H1 (cell line): ENCODE measurements at regions not wholly inside any gene's neighbourhood (a gene's known extent, or its start where the extent isn't known, plus 50 kb on each side); places are given as distances from the start of the nearest gene placed in this dataset.
A peak's percentile ranks its signal among the peaks of the same experiment; 100 is the strongest.
"Not testable (repeated sequence)": the region's sequence is repeated elsewhere in the genome, so short reads cannot be mapped to it uniquely, and the experiment has no call there.

ENCODE experiments used
- CTCF ChIA-PET: fragments of 300-600 bp; sonication (Branson Sonifier 250); formaldehyde crosslinking; loops from one replicate; lab custom pipeline; 2021; ENCODE audit not compliant: partially characterized antibody; lab: Charles Lee
- POLR2A ChIA-PET: fragments of 300-600 bp; sonication (Branson Sonifier 250); formaldehyde crosslinking; loops from one replicate; lab custom pipeline; 2021; ENCODE audit warnings: inconsistent platforms; ENCODE audit not compliant: partially characterized antibody; lab: Charles Lee
- DNase-seq, 2 experiments: peaks; one replicate each; pipeline versions ENCODE4 v3.0.0 to v3.0.0-alpha.2; 2010 to 2022; ENCODE audit warnings: low spot score in 2 of 2, low read depth in 1 of 2, mixed read lengths in 1 of 2
- FAIRE-seq: peaks from 2 replicates; lab custom pipeline; 2011; peaks lifted over from hg19 to GRCh38; lab: Jason Lieb, UNC
- H2AFZ ChIP-seq: 2 replicates; pipeline ENCODE4 v1.8.1; 2012; ENCODE audit warnings: low read length, inconsistent platforms
- H2AK5ac ChIP-seq: 2 replicates; pipeline ENCODE4 v1.6.1; 2013; ENCODE audit warnings: low read depth, low read length
- H2BK120ac ChIP-seq: replicated peaks from 2 replicates; pipeline ENCODE3; 2013; ENCODE audit warnings: low read depth, low read length, inconsistent platforms
- H2BK12ac ChIP-seq: 2 replicates; pipeline ENCODE4 v1.6.1; 2013; ENCODE audit warnings: low read depth, low read length
- H2BK15ac ChIP-seq: 2 replicates; pipeline ENCODE4 v1.6.1; 2013; ENCODE audit warnings: low read length
- H2BK20ac ChIP-seq: 2 replicates; pipeline ENCODE4 v1.6.1; 2013; ENCODE audit warnings: low read length
- H2BK5ac ChIP-seq: 2 replicates; pipeline ENCODE4 v1.6.1; 2013; ENCODE audit warnings: low read depth, low read length
- H3K14ac ChIP-seq: 2 replicates; pipeline ENCODE4 v1.6.1; 2013; ENCODE audit warnings: inconsistent platforms; ENCODE audit not compliant: insufficient read length
- H3K18ac ChIP-seq: 2 replicates; pipeline ENCODE4 v1.6.1; 2013; ENCODE audit warnings: low read length; ENCODE audit errors: extremely low read depth
- H3K23ac ChIP-seq: 2 replicates; pipeline ENCODE4 v1.6.1; 2013; ENCODE audit warnings: inconsistent platforms; ENCODE audit not compliant: insufficient read length
- H3K23me2 ChIP-seq: 2 replicates; pipeline ENCODE4 v1.6.1; 2013; ENCODE audit warnings: low read depth, low read length
- H3K27ac ChIP-seq: 2 replicates; pipeline ENCODE4 v1.6.1; 2011; ENCODE audit warnings: low read depth, low read length, inconsistent platforms
- H3K27me3 ChIP-seq, 4 experiments: replicated peaks in 1 of 4; 1 replicate in 1 of 4; 2 replicates in 3 of 4; pipeline versions ENCODE4 v1.6.1 to v1.8.1; 2011 to 2013; ENCODE audit warnings: low read length in 3 of 4, mild to moderate bottlenecking in 3 of 4, inconsistent platforms in 2 of 4, mixed read lengths in 2 of 4, moderate library complexity in 1 of 4; ENCODE audit not compliant: control insufficient read depth in 3 of 4, insufficient read depth in 3 of 4; ENCODE audit errors: extremely low read depth in 1 of 4
- H3K36me3 ChIP-seq, 4 experiments: 2 replicates each; pipeline versions ENCODE4 v1.6.1 to v1.8.1; 2011 to 2013; ENCODE audit warnings: mild to moderate bottlenecking in 4 of 4, low read length in 3 of 4, moderate library complexity in 2 of 4, control low read depth in 1 of 4, inconsistent platforms in 1 of 4; ENCODE audit not compliant: insufficient read depth in 4 of 4, control insufficient read depth in 2 of 4
- H3K4ac ChIP-seq: replicated peaks from 2 replicates; pipeline ENCODE3; 2013; ENCODE audit warnings: low read length, low read depth, mixed read lengths, inconsistent platforms; ENCODE audit not compliant: insufficient read length
- H3K4me1 ChIP-seq, 4 experiments: replicated peaks in 1 of 4; 1 replicate in 1 of 4; 2 replicates in 3 of 4; pipeline versions ENCODE4 v1.6.1 to v1.8.1; 2011 to 2013; ENCODE audit warnings: low read length in 3 of 4, inconsistent platforms in 2 of 4, mixed read lengths in 1 of 4; ENCODE audit not compliant: insufficient read depth in 4 of 4, control insufficient read depth in 3 of 4
- H3K4me2 ChIP-seq, 2 experiments: 2 replicates each; pipeline versions ENCODE4 v1.6.1 to v1.8.1; 2011 to 2013; ENCODE audit warnings: low read depth in 2 of 2, low read length in 2 of 2, control low read depth in 1 of 2, inconsistent platforms in 1 of 2, mild to moderate bottlenecking in 1 of 2; ENCODE audit not compliant: insufficient read depth in 1 of 2
- H3K4me3 ChIP-seq, 4 experiments: fragments of 200-600, 300-600 bp in 1 of 4; sonication (generic), shearing (Covaris generic), sonication (Bioruptor Twin) in 1 of 4; 2 replicates each; pipeline versions ENCODE4 v1.5.1 to v1.8.1; 2011 to 2016; ENCODE audit warnings: low read length in 4 of 4, low read depth in 3 of 4, control low read depth in 2 of 4, inconsistent platforms in 2 of 4, mild to moderate bottlenecking in 2 of 4, mixed read lengths in 1 of 4, moderate library complexity in 1 of 4; ENCODE audit not compliant: insufficient read depth in 2 of 4; ENCODE audit errors: extremely low read depth in 1 of 4
- H3K56ac ChIP-seq: replicated peaks from 2 replicates; pipeline ENCODE3; 2013; ENCODE audit warnings: low read depth, mild to moderate bottlenecking, mixed read lengths, low read length, inconsistent platforms; ENCODE audit not compliant: insufficient read length
- H3K79me1 ChIP-seq: 2 replicates; pipeline ENCODE4 v1.6.1; 2013; ENCODE audit warnings: low read depth, low read length, control low read depth
- H3K79me2 ChIP-seq, 2 experiments: 2 replicates each; pipeline versions ENCODE4 v1.6.1 to v1.8.1; 2012 to 2013; ENCODE audit warnings: low read length in 2 of 2, mild to moderate bottlenecking in 2 of 2, inconsistent platforms in 1 of 2; ENCODE audit not compliant: insufficient read depth in 2 of 2, control insufficient read depth in 1 of 2
- H3K9ac ChIP-seq, 4 experiments: replicated peaks in 1 of 4; 1 replicate in 1 of 4; 2 replicates in 3 of 4; pipeline versions ENCODE4 v1.6.1 to v1.8.1; 2011 to 2013; ENCODE audit warnings: low read depth in 3 of 4, low read length in 3 of 4, control low read depth in 2 of 4, mild to moderate bottlenecking in 2 of 4, moderate library complexity in 2 of 4, inconsistent platforms in 1 of 4; ENCODE audit errors: extremely low read depth in 1 of 4
- H3K9me3 ChIP-seq, 2 experiments: 2 replicates each; pipeline versions ENCODE4 v1.6.1 to v1.8.1; 2012 to 2013; ENCODE audit warnings: mild to moderate bottlenecking in 2 of 2, moderate library complexity in 2 of 2, control low read depth in 1 of 2, inconsistent platforms in 1 of 2, low read depth in 1 of 2, low read length in 1 of 2, mixed read lengths in 1 of 2; ENCODE audit not compliant: insufficient read depth in 2 of 2
- H4K20me1 ChIP-seq, 2 experiments: replicated peaks in 1 of 2; 2 replicates each; pipeline versions ENCODE3 to v1.8.1; 2011 to 2013; ENCODE audit warnings: inconsistent platforms in 2 of 2, low read length in 2 of 2, mild to moderate bottlenecking in 1 of 2; ENCODE audit not compliant: insufficient read depth in 2 of 2, control insufficient read depth in 1 of 2
- H4K5ac ChIP-seq: 2 replicates; pipeline ENCODE4 v1.6.1; 2013; ENCODE audit warnings: low read length, low read depth, mixed read lengths, inconsistent platforms; ENCODE audit not compliant: insufficient read length
- H4K8ac ChIP-seq: 2 replicates; pipeline ENCODE4 v1.8.0; 2013; ENCODE audit warnings: mild to moderate bottlenecking, moderate library complexity, low read length, inconsistent platforms; ENCODE audit not compliant: insufficient read depth; ENCODE audit errors: extremely low read depth
- H4K91ac ChIP-seq: replicated peaks from 2 replicates; pipeline ENCODE3; 2013; ENCODE audit warnings: low read length, mixed read lengths, inconsistent platforms; ENCODE audit not compliant: insufficient read length
- WGBS, 2 experiments: shearing (Covaris generic) in 1 of 2; methylation state at CpG; one replicate each; pipeline versions ENCODE4 v1.1.6 to v1.1.7; 2013 to 2015; ENCODE audit warnings: low lambda C conversion rate in 2 of 2, mixed read lengths in 2 of 2, inconsistent platforms in 1 of 2, low coverage in 1 of 2, missing lambda C conversion rate in 1 of 2; ENCODE audit not compliant: insufficient replicate concordance in 2 of 2, insufficient coverage in 1 of 2, insufficient read length in 1 of 2; ENCODE audit errors: extremely low coverage in 1 of 2, missing lambda C conversion rate in 1 of 2; 5-methylcytosine and 5-hydroxymethylcytosine counted together

DNA sequence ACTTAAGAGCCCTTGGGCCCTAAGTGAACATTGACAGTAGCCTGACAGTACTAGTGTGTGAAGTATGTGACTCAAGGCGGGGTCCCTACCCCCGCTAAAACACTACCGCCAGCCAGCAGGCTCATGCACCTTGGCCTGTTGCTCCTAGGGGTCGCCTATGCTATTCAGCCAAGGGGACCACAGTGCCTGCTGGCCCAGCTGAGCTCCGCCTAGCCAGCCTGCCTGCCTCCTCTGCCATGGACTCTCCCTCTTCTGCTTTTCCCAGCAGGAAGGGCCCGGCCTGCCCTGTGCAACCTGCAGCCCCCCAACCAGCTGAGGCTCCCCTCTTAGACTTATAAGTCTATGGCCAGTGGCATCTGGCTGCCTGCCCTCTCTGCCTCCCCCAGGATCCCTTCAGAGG is 193.1 kb downstream of the MSX2 start:
- H3K56ac ChIP-seq, H3K27ac ChIP-seq, H3K27me3 ChIP-seq, H4K91ac ChIP-seq, H2AK5ac ChIP-seq, H2AFZ ChIP-seq, H3K4ac ChIP-seq, H3K14ac ChIP-seq, H3K79me2 ChIP-seq, H3K4me3 ChIP-seq, H2BK15ac ChIP-seq, H3K4me2 ChIP-seq, POLR2A ChIA-PET, H3K9ac ChIP-seq, H3K9me3 ChIP-seq, H2BK5ac ChIP-seq, H3K79me1 ChIP-seq, DNase-seq, H3K36me3 ChIP-seq, H2BK20ac ChIP-seq, H4K5ac ChIP-seq, H4K8ac ChIP-seq, H3K23ac ChIP-seq, H3K18ac ChIP-seq, H2BK120ac ChIP-seq, H4K20me1 ChIP-seq, FAIRE-seq, H3K23me2 ChIP-seq: not testable (repeated sequence)
- H2BK12ac ChIP-seq: peak overlapping the region; percentile 5; the same call in 1 of the 2 replicates
- WGBS, 2 experiments: 90% methylated on average over 6 of the region's 6 CpGs; no CpG with 5 or more reads in 1 of the 2 experiments
- peaks cover 0 to 10% (median 6%) of the 10 kb centered on the region in 4 experiments; a peak in 5 of 7 replicates for H3K4me1 ChIP-seq
- CTCF ChIA-PET: interaction anchor here (4.2 to 13.0 kb wide), 2 partner anchors 9 to 19 kb away, joined by 25 to 95 read pairs; no protein-coding TSS in a partner anchor

DNA sequence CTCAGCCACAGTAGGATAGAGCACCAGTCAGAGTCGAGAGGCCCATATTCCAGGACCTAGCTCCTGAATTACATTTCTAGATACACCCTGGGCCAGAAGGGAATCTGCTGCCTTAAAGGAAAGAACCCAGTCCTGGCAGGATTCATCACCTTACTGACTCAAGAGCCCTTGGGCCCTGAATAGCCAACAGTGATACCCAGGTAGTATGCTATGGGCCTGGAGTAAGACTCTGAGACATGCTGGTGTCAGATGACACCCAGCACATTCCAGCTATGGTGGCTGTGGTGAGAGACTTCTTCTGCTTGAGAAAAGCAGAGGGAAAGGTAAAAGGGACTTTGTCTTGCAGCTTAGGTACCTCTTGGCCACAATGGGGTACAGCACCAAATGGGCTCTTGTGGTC is 192.5 kb downstream of the MSX2 start:
- H3K4ac ChIP-seq, POLR2A ChIA-PET, H2BK120ac ChIP-seq, H2AK5ac ChIP-seq, H3K27ac ChIP-seq, H4K8ac ChIP-seq, H3K36me3 ChIP-seq, H3K4me3 ChIP-seq, DNase-seq, H3K79me1 ChIP-seq, H2BK15ac ChIP-seq, H2AFZ ChIP-seq, H4K5ac ChIP-seq, H2BK5ac ChIP-seq, H3K4me2 ChIP-seq, H4K91ac ChIP-seq, H3K9ac ChIP-seq, FAIRE-seq, H3K23me2 ChIP-seq, H3K14ac ChIP-seq, H3K79me2 ChIP-seq, H3K9me3 ChIP-seq, H3K18ac ChIP-seq, H3K56ac ChIP-seq, H4K20me1 ChIP-seq, H3K23ac ChIP-seq, H3K27me3 ChIP-seq: not testable (repeated sequence)
- 100% methylated on average over 1 of the region's 1 CpG; no CpG with 5 or more reads in 1 of the 2 experiments for WGBS, 2 experiments
- Histone ChIP-seq H2BK20ac (0 out of 2 replicates have a peak overlapping the region, but pooled peaks have one; percentile 6), H3K4me1 (peaks cover 0 to 10% (median 6%) of the 10 kb centered on the region in 4 experiments; a peak in 5 of 7 replicates), H2BK12ac (peak overlapping the region; percentile 39; the same call in 1 of the 2 replicates)
- CTCF ChIA-PET: interaction anchor here (0.6 to 13.0 kb wide), 4 partner anchors 8 to 521 kb away, joined by 3 to 95 read pairs (median 14); no protein-coding TSS in a partner anchor
